HG03342 (cell line): ENCODE measurements at regions not wholly inside any gene's neighbourhood (a gene's known extent, or its start where the extent isn't known, plus 50 kb on each side); places are given as distances from the start of the nearest gene placed in this dataset.

ENCODE experiments used
- ATAC-seq: cut with Tn5 transposase; IDR thresholded peaks from one replicate; pipeline ENCODE4 v1.9.1; 2021; ENCODE audit warnings: mild to moderate bottlenecking, moderate library complexity; ENCODE audit not compliant: unreplicated experiment

GRCh38 chr7:31398815-31399214 is 58.3 kb upstream of the NEUROD6 start:
- ATAC-seq: no peak

- ATAC-seq: no peak
Observed at GRCh38 chr7:31407178-31407676, 66.7 kb upstream of the NEUROD6 start.

- ATAC-seq: no peak
Observed at GRCh38 chr7:31408140-31408729, 67.7 kb upstream of the NEUROD6 start.

GRCh38 chr7:31410265-31410664 is 69.7 kb upstream of the NEUROD6 start:
- no peak for ATAC-seq

GRCh38 chr7:31411416-31411815 is 70.9 kb upstream of the NEUROD6 start:
- ATAC-seq: no peak

GRCh38 chr7:31413766-31414165 is 73.2 kb upstream of the NEUROD6 start:
- ATAC-seq: no peak

- no peak for ATAC-seq
Observed at GRCh38 chr7:31416381-31416870, 75.9 kb upstream of the NEUROD6 start.

- no peak for ATAC-seq
Observed at GRCh38 chr7:31418928-31419327, 78.4 kb upstream of the NEUROD6 start.

- ATAC-seq: no peak
Observed at GRCh38 chr7:31419505-31420055, 79.1 kb upstream of the NEUROD6 start.

GRCh38 chr7:31420948-31421347 is 80.4 kb upstream of the NEUROD6 start:
- ATAC-seq: no peak

- no peak for ATAC-seq
Observed at GRCh38 chr7:31421607-31422006, 81.1 kb upstream of the NEUROD6 start.

- no peak for ATAC-seq
Observed at GRCh38 chr7:31423994-31424393, 83.5 kb upstream of the NEUROD6 start.

- ATAC-seq: no peak
Observed at GRCh38 chr7:31432176-31432575, 81.7 kb upstream of the ITPRID1 start.

- no peak for ATAC-seq
Observed at GRCh38 chr7:31432836-31433340, 81.0 kb upstream of the ITPRID1 start.

GRCh38 chr7:31437250-31437865 is 76.5 kb upstream of the ITPRID1 start:
- no peak for ATAC-seq

- no peak for ATAC-seq
Observed at GRCh38 chr7:31439165-31439564, 74.7 kb upstream of the ITPRID1 start.

- no peak for ATAC-seq
Observed at GRCh38 chr7:31440511-31440910, 73.4 kb upstream of the ITPRID1 start.

- no peak for ATAC-seq
Observed at GRCh38 chr7:31442626-31443025, 71.3 kb upstream of the ITPRID1 start.

- ATAC-seq: peak; percentile 81
Observed at GRCh38 chr7:31443457-31443856, 70.4 kb upstream of the ITPRID1 start.

GRCh38 chr7:31444196-31444595 is 69.7 kb upstream of the ITPRID1 start:
- ATAC-seq: no peak

GRCh38 chr7:31445686-31446355 is 68.1 kb upstream of the ITPRID1 start:
- ATAC-seq: no peak

- no peak for ATAC-seq
Observed at GRCh38 chr7:31448649-31449048, 65.2 kb upstream of the ITPRID1 start.
